ENCODE measurements at regions not wholly inside any gene's neighbourhood (a gene's known extent, or its start where the extent isn't known, plus 50 kb on each side); places are given as distances from the start of the nearest gene placed in this dataset.

DNA sequence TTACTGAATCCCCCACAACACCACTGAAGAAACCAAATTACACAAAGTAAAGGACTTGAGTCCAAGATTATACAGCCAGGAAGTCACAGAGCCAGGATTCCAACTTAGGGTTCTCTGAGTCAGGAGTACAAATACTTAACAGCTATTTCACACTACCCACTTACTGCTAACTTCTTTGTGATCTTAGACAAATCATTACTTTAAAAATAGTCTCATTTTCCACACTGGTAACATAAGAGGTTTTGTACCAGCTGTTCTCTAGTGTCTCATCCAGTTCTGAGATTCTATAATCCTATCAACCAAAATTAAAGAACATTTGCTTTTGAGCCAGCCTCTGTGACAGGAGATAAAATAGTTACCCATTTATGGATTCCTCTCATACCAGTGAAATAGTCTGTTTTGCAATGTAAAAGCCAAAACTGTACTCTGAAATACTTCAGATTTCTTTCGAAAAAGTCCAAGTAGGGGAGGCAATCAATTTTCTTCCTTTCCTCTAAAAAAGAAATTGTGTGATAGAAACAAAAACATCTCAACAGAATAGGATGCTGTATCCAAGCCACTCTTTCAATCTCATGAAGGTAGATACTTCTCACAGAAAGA is 157.6 kb downstream of the LRATD1 start:
- Mint-ChIP-seq H3K36me3 (no peaks in the 10 kb centered on the region), H3K4me1 (no peaks in the 10 kb centered on the region), H3K27ac (no peak overlapping the region), H3K27me3 (ENCODE audit: low read depth in 3 of 3) (peaks cover 0 to 2% (median 0%) of the 10 kb centered on the region in 3 donors), H3K9me3 (peaks cover 8 to 25% (median 20%) of the 10 kb centered on the region in 7 donors), H3K4me3 (no peak overlapping the region)
- Histone ChIP-seq H3K27ac (ENCODE audit: low read depth in 1 of 2, low read length in 2 of 2) (no peak overlapping the region), H3K4me2 (replicated peaks; ENCODE audit: extremely low read depth, low read length, poor library complexity, severe bottlenecking) (no peak overlapping the region), H3K9me3 (replicated peaks in 1 of 2; ENCODE audit: control insufficient read depth in 1 of 2, insufficient read depth in 1 of 2, low read length in 2 of 2) (peaks cover 26 to 27% of the 10 kb centered on the region in 2 donors), H2AFZ (ENCODE audit: insufficient read depth, low read depth, low read length, poor library complexity, severe bottlenecking) (no peak overlapping the region), H3K4me3 (replicated peaks in 1 of 3; ENCODE audit: low read depth in 2 of 3, low read length in 3 of 3) (no peak overlapping the region), H3K9ac (ENCODE audit: insufficient read depth, low read length, poor library complexity, severe bottlenecking) (no peak overlapping the region), H3K27me3 (ENCODE audit: control insufficient read depth in 2 of 2, insufficient read depth in 2 of 2, low read length in 2 of 2) (no peaks in the 10 kb centered on the region), H4K20me1 (ENCODE audit: insufficient read depth, low read length) (no peaks in the 10 kb centered on the region), H3K36me3 (replicated peaks in 1 of 2; ENCODE audit: control insufficient read depth in 1 of 2, insufficient read depth in 2 of 2, low read length in 2 of 2) (no peaks in the 10 kb centered on the region), H3K4me1 (ENCODE audit: control insufficient read depth in 1 of 2, insufficient read depth in 2 of 2, low read length in 2 of 2) (no peaks in the 10 kb centered on the region), H3K79me2 (ENCODE audit: insufficient read depth, low read length) (no peaks in the 10 kb centered on the region)
- DNase-seq, result no peak
- intact Hi-C loops (cut with micrococcal nuclease), result no loop called here
- TF ChIP-seq, protein P1, sequence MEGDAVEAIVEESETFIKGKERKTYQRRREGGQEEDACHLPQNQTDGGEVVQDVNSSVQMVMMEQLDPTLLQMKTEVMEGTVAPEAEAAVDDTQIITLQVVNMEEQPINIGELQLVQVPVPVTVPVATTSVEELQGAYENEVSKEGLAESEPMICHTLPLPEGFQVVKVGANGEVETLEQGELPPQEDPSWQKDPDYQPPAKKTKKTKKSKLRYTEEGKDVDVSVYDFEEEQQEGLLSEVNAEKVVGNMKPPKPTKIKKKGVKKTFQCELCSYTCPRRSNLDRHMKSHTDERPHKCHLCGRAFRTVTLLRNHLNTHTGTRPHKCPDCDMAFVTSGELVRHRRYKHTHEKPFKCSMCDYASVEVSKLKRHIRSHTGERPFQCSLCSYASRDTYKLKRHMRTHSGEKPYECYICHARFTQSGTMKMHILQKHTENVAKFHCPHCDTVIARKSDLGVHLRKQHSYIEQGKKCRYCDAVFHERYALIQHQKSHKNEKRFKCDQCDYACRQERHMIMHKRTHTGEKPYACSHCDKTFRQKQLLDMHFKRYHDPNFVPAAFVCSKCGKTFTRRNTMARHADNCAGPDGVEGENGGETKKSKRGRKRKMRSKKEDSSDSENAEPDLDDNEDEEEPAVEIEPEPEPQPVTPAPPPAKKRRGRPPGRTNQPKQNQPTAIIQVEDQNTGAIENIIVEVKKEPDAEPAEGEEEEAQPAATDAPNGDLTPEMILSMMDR (IDR thresholded peaks at IDR 0.05), result no peak
- no CpG with 5 or more reads among the region's 1 CpG for WGBS (ENCODE audit: insufficient coverage)

DNA sequence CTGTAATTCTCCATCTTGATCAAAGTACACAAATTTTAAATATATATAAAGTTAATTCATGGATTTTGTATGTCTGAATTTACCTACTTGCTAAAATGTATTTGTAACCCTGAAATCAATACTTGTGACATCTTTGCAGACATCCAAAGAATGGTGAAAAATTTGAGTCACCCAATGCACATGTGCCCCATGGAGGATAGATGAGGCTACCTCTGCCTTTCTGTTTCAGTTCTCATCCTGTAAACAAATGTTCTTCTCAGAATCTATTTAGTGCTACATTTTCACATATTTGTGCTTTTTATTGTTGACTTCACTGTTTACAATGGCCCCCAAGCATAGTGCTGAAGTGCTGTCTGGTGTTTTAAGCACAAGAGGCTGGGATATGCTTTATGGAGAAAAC is 171.5 kb downstream of the LRATD1 start:
- H3K4me2 ChIP-seq (replicated peaks; ENCODE audit: extremely low read depth, low read length, poor library complexity, severe bottlenecking), result no peak overlapping the region
- H3K79me2 ChIP-seq (ENCODE audit: insufficient read depth, low read length), result no peaks in the 10 kb centered on the region
- H3K4me1 ChIP-seq (ENCODE audit: control insufficient read depth in 1 of 2, insufficient read depth in 2 of 2, low read length in 2 of 2), result no peaks in the 10 kb centered on the region
- Mint-ChIP-seq H3K27me3 (ENCODE audit: low read depth in 3 of 3) (no peaks in the 10 kb centered on the region), H3K4me3 (no peak overlapping the region), H3K27ac (no peak overlapping the region), H3K4me1 (no peaks in the 10 kb centered on the region), H3K9me3 (peaks cover 5 to 13% (median 8%) of the 10 kb centered on the region in 7 donors), H3K36me3 (no peaks in the 10 kb centered on the region)
- H4K20me1 ChIP-seq (ENCODE audit: insufficient read depth, low read length), result no peaks in the 10 kb centered on the region
- intact Hi-C loops (cut with micrococcal nuclease), result no loop called here
- no peak overlapping the region for H3K9ac ChIP-seq (ENCODE audit: insufficient read depth, low read length, poor library complexity, severe bottlenecking)
- DNase-seq, result no peak
- H3K36me3 ChIP-seq (replicated peaks in 1 of 2; ENCODE audit: control insufficient read depth in 1 of 2, insufficient read depth in 2 of 2, low read length in 2 of 2), result no peaks in the 10 kb centered on the region
- H3K4me3 ChIP-seq (replicated peaks in 1 of 3; ENCODE audit: low read depth in 2 of 3, low read length in 3 of 3), result no peak overlapping the region
- TF ChIP-seq, protein P1 (IDR thresholded peaks at IDR 0.05), result no peak
- H2AFZ ChIP-seq (ENCODE audit: insufficient read depth, low read depth, low read length, poor library complexity, severe bottlenecking), result no peak overlapping the region
- no peaks in the 10 kb centered on the region for H3K27me3 ChIP-seq (ENCODE audit: control insufficient read depth in 2 of 2, insufficient read depth in 2 of 2, low read length in 2 of 2)
- peaks cover 4 to 20% of the 10 kb centered on the region in 2 donors for H3K9me3 ChIP-seq (replicated peaks in 1 of 2; ENCODE audit: control insufficient read depth in 1 of 2, insufficient read depth in 1 of 2, low read length in 2 of 2)
- H3K27ac ChIP-seq (ENCODE audit: low read depth in 1 of 2, low read length in 2 of 2), result no peak overlapping the region
